ENCODE measurements at regions not wholly inside any gene's neighbourhood (a gene's known extent, or its start where the extent isn't known, plus 50 kb on each side); places are given as distances from the start of the nearest gene placed in this dataset.
"Not testable (repeated sequence)": the region's sequence is repeated elsewhere in the genome, so short reads cannot be mapped to it uniquely, and the experiment has no call there.

DNA sequence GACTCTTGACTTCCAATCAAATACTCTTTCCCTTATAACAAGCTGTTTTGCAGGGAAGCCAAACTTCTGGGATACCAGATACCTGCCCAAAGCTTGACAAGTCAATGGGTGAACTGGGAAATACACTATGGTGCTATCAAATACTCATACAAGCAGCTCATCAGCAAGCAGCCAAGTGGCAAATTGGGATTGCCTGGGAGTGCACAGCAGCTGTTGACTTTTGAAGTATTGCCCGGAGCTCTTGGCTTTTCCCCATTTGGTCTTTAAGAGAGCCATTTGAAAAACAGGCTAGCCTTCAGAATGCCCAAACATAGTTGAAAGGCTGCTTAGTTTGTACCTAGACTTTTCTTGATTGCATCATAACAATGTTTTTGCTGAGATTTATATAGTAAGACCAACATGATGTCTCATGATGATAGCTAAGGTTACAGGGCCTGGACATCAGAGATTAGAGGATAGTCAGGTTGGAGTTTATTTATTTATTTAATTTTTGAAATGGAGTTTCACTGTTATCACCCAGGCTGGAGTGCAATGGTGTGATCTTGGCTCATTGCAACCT is 210.1 kb upstream of the ZNF608 start:
- in situ Hi-C loops (cut with HindIII; ENCODE audit: low sequenced_read_pairs): no loop called here

DNA sequence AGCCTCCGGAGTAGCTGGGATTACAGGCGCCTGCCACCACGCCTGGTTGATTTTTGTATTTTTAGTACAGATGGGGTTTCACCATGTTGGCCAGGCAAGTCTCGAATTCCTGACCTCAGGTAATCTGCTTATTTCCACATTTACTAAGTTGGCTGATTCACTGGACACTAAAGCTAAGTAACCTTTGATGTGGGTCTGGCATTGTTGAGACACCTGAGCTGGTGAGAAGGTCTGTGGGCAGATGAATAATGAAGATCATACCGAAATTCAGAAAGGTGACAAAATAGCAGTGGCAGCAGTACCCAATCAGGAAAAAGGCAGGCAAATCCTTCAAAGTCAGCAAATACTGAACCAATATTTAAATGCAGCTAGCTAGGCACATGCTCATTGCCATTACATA is 210.6 kb upstream of the ZNF608 start:
- in situ Hi-C loops (cut with HindIII; ENCODE audit: low sequenced_read_pairs): no loop called here

DNA sequence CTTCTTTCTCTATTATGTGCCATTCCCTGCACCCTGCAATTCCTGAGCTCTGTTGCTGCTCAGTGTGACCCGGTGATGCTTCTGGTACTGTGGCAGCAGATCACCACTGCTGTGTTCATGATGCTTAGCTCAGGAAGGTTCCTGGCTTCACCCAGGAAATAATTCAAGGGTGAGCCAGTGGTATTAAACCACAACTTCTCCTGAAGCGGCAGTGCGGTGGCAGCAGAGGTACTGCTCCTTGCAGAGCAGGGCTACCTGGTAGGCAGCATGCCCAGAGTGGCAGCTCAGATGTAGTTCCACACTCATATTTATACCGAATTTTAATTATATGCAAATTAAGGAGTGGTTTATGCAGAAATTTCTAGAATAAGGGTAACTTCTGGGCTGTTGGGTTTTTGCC is 213.8 kb upstream of the ZNF608 start:
- in situ Hi-C loops (cut with HindIII; ENCODE audit: low sequenced_read_pairs): no loop called here

DNA sequence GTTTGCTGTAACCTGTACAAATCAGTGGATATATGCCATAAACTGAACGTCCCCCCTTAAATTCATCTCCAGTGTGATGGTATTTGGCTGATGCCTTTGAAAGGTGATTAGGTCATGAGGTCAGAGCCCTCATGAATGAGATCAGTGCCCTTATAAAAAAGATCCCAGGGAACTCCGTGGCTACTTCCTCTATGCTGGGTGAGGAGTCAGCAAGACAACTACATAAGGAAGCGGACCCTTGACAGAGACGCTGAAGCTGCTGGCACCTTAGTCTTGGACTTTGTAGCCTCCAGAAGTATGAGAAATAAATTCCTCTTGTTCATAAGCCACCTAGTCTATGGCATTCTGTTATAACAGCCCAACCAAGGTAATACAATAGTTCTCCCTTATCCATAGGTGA is 215.1 kb upstream of the ZNF608 start:
- in situ Hi-C loops (cut with HindIII; ENCODE audit: low sequenced_read_pairs): no loop called here

DNA sequence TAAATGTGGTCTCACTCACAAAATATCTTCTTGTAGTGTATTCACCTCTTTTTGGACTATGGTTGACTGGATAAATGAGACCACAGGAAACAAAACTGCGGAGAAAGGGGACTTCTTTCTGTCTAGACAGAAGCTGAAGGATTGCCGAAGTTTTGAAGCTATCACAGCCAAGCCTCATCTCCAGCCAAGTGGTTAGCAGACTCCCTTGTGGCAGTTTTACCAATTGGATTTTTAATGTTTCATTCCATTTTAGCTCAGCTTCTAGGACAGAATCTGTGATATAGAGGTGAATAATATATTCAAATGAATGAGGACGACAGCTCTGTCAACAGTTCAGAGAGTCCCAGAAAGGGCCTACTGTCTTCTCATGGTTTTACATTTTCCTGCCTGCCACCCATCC is 215.7 kb upstream of the ZNF608 start:
- in situ Hi-C loops (cut with HindIII; ENCODE audit: low sequenced_read_pairs): no loop called here

DNA sequence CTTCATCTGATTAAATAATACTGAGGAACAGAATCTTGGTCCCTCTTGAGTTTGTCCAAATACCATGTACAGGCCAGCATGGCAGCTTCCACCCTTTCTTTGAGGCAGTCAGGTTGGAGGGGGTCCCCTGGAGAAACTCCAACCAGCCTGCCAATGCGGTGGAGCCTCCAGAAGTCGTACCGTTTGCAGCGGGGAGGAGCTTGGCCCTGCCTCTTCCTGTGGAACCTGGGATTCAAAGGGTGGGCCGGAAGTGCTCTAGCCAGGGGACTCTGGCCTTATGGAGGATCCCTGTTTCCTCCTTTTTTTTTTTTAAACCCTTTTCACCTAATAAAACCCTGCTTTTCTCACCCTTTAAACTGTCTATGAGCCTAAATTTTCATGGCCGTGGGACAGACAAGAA is 216.3 kb upstream of the ZNF608 start:
- in situ Hi-C loops (cut with HindIII; ENCODE audit: low sequenced_read_pairs): no loop called here

DNA sequence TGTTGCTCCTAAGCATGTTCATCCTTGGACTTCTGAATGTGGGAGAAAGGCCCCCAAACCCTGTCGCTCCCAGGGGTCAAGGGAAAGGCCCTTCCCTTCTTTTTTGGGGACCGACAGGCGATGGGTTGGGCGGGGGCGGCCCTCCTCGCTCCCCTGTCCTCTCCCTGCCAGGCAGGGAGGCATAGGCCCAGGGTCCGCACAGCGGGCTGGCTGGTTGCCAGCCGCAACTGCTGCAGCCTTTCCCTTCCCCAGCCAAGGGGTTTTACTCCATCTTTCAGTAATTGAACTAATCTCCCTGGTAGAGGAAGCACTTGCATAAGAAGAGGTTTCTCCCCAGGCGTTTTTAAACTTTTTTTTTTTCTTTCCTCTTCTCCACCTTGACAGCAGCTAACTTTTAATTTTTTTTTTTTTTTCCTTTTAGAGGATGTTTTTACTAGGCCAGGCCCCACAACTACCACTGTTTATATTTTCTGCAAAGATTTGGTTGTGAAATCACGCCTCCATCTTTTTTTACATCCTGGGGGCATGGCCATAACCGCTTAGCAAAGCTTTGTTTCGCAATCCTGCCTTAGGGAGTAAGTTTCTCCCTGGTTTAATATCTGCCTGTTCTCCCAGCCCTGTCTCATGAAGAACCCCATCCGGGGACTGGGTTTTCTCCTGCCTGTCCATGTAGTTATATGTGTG is 216.9 kb upstream of the ZNF608 start:
- in situ Hi-C loops (cut with HindIII; ENCODE audit: low sequenced_read_pairs): no loop called here

DNA sequence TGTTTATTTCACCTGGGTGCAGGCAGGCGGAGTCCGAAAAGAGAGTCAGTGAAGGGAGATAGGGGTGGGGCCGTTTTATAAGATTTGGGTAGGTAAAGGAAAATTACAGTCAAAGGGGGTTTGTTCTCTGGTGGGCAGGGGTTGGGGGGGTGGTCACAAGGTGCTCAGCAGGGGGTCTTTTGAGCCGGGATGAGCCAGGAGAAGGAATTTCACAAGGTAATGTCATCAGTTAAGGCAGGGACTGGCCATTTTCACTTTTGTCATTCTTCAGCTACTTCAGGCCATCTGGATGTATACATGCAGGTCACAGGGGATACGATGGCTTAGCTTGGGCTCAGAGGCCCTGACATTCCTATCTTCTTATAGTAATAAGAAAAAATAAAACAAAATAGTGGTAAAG is 220.3 kb upstream of the ZNF608 start:
- in situ Hi-C loops (cut with HindIII; ENCODE audit: low sequenced_read_pairs): not testable (repeated sequence)

DNA sequence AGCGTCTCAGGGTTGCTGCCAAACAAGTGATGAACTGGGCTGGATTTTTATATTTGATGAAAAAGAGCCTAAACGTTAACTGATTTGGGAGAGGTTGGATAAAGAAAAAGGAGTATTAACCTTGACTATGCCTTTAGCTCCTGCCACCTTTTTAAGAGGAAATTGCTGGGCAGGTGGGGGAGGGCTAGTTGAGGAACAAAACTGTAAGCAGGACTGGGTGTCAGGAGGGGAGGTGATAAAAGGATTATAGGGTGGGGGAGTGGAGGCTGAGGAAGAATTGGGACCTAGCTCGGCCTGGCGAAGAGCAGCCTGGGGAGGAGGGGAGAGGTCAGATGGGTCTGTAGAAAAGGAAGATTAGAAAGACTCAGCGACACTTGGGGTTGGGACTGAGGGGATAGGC is 223.9 kb upstream of the ZNF608 start:
- in situ Hi-C loops (cut with HindIII; ENCODE audit: low sequenced_read_pairs): not testable (repeated sequence)

DNA sequence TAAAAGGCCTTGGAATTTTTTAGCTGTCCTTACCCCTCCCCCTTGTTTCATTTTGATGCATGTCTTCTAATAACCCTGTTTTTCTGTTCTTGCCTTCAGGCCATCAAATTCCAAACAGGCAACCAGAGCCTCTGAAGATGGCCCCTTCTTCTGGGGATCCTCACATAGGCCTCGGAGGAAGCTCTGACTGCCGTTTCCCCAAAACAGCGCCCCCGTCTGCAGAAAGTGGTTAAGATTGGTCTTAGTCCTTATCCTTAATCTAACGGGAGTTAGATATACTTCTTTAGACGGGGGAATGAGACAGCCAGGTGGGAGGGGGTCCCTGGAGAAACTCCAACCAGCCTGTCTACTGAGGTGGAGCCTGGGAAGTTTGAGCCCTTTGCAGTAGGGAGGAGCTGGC is 226.3 kb upstream of the ZNF608 start:
- in situ Hi-C loops (cut with HindIII; ENCODE audit: low sequenced_read_pairs): no loop called here

DNA sequence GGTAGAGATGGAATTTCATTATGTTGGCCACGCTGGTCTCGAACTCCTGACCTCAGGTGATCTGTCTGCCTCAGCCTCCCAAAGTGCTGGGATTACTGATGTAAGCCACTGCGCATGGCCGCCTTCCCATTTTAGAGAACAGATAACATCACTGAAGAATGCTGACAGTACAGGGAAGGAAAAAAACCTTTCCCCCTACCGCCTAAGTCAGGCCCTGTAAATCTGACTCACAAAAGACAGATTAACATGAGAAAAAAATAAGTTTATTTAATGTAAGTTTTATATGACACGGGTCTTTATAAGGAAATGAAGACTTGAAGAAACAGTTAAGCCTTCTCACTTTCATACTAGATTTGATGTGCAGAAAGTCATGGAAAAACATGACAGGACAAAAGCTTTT is 227.2 kb upstream of the ZNF608 start:
- in situ Hi-C loops (cut with HindIII; ENCODE audit: low sequenced_read_pairs): no loop called here

DNA sequence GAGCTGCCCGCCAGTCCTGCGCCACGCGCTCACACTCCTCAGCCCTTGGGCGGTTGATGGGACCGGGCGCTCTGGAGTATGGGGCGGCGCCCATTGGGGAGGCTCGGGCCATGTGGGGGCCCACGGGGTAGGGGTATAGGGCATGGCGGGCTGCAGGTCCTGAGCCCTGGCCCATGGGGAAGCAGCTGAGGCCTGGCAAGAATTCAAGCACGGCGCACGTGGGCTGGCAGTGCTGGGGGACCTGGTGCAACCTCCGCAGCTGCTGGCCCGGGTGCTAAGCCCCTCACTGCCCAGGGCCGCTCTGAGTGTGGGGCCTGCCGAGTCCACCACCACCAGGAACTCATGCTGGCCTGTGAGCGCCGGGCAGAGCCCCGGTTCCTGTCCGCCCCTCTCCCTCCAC is 229.6 kb upstream of the ZNF608 start:
- in situ Hi-C loops (cut with HindIII; ENCODE audit: low sequenced_read_pairs): no loop called here

DNA sequence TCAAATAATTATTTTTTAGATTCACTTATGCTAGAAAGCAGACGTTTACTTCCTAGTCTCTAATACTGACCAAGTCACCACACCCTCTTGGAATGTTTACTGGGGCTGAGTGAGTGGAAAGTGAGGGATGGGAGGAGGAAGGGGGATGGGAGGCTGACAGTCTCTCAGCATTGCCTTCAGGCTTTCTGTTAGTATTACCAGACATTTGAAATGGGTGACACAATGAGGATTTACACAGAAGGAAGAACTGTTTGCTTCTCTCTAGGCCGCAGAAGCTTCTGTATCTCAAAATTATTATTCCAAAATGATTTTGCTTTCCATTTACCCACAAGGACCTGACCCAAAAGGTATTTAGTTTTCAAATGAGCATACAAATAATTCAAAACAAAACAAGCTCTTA is 232.8 kb upstream of the ZNF608 start:
- in situ Hi-C loops (cut with HindIII; ENCODE audit: low sequenced_read_pairs): no loop called here

DNA sequence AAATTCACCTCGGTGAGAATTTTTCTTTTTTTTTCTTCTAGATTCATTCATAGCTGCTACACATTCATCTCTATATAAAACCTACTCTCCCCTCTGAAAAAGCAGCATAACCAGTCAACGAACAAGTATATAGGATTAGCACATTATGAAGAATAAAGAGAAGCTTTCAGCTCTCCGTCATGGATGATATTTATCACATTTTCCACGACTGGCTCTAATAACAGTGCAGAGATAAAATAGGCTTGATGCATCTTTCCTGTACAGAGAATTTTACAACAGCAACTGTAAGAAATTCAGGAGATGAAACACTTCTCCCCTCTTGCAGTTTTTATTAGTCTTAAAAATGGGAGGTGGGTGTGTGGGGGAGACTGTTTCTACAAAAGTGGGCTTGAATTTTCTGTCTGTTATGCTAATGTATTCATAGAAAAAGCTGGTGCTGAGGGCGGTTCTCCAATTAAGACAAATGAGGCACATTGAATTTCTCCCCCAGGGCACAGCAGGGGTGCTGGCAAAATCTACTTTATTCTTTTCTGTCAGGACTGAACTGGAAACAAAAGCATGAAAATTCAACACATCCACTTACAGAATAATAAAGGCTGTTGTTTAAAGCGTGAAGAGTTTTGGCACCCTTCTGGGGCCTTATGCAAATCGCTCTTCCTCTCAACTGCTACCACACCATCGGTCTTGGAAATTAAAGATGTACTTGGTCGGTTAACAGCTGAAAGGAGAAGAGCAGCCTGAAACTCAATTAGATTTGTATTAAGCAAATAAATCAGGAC is 233.9 kb upstream of the ZNF608 start:
- in situ Hi-C loops (cut with HindIII; ENCODE audit: low sequenced_read_pairs): no loop called here

DNA sequence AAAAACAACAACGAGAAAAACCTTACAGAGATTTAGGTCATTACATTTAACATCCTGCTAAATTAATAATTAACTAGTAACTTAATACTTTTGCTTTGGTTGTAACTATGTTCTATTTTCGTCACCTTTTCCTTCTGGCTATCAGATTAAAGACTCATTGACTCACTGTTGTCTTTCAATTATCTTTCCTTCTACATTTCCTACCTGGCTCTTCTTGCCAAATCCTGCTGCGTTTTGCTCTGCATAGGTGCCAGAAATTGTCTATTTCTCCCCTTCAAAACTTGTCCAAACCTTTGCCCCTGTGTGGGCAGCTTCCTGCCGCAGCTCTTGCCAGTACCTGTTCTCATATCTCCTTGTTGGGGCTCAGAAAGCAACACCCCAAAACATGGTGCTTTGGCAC is 235.5 kb upstream of the ZNF608 start:
- in situ Hi-C loops (cut with HindIII; ENCODE audit: low sequenced_read_pairs): no loop called here

DNA sequence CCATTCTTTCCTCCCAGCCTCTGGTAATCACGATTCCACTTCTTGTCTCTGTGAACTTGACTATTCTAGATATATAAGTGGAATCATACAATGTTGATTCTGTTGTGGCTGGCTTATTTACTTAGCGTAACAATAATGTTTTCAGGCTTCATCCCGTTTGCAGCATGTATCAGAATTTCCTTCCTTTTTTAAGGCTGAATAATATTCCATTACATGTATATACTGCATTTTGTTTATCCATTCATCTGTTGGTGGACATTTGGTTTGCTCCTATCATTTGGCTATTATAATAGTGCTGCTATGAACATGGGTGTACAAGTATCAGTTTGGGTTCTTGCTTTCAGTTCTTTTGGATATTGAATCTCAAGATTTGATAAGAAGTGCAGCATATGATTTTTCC is 239.7 kb upstream of the ZNF608 start:
- in situ Hi-C loops (cut with HindIII; ENCODE audit: low sequenced_read_pairs): no loop called here

DNA sequence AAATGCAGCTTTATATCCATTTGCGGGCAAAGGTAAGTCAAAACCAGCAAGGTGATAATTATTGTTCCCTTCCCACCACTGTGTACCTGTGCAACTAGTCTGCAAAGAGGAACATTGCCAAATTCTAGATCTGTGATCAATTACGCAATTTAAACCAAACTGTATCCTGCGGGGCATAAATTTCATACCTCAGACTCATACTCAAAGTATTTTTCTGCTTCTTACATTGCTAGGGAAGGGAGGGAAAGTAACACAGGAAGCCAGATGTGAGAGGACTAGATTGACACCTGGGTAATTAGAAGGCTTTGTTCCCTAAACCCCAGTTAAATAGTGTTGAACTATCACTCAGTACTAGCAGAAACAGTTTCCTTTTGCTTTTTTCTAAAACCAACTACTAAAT is 240.2 kb upstream of the ZNF608 start:
- in situ Hi-C loops (cut with HindIII; ENCODE audit: low sequenced_read_pairs): no loop called here

DNA sequence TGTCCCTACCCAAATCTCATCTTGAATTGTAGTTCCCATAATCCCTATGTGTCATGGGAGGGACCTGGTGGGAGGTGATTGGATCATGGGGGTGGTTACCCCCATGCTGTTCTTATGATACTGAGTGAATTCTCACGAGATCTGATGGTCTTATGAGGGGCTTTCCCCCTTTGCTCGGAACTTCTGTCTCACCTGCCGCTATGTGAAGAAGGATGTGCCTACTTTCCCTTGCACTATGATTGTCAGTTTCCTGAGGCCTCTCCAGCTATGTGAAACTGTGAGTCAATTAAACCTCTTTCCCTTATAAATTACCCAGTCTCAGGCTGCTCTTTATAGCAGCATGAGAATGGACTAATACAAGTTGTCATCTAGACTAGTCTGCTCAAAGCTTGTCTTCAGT is 241.3 kb upstream of the ZNF608 start:
- in situ Hi-C loops (cut with HindIII; ENCODE audit: low sequenced_read_pairs): not testable (repeated sequence)

DNA sequence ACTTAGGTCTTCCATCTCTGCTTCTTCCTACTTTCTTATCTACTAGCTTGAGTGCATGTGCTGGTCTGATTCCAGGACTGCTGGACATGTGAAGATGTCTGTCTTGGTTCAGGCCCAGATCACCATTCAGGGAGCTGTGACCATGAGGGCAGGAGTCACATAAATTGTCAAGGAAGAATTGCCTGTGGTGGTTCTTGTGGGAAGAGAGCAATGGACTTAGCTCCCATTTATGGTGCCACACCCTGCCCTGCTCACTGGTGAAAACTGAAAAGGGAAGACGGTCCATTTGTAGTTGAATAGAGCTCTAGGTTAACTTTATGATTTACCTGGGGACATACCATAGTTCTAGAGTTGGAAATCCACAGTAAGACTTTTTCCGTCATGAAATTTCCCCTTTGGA is 244.3 kb upstream of the ZNF608 start:
- in situ Hi-C loops (cut with HindIII; ENCODE audit: low sequenced_read_pairs): no loop called here

DNA sequence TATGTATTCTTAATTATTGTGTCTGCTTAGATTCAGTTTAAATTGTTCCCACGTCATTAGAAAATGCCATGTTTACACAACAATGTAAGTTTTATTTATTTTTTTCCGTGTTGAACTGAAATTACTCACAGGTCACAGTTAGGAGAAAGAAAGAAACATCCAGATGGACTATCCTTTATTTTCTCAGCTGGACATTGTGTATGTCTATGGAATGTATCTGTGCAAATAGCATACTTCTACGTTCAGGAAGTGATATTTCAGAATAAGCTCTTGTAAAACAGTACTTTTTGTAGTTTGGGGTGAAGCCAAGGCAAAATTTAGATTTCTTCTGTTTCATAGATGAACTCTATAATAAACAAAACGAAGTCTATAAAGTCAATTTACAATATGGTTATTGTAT is 249.0 kb upstream of the ZNF608 start:
- in situ Hi-C loops (cut with HindIII; ENCODE audit: low sequenced_read_pairs): no loop called here

DNA sequence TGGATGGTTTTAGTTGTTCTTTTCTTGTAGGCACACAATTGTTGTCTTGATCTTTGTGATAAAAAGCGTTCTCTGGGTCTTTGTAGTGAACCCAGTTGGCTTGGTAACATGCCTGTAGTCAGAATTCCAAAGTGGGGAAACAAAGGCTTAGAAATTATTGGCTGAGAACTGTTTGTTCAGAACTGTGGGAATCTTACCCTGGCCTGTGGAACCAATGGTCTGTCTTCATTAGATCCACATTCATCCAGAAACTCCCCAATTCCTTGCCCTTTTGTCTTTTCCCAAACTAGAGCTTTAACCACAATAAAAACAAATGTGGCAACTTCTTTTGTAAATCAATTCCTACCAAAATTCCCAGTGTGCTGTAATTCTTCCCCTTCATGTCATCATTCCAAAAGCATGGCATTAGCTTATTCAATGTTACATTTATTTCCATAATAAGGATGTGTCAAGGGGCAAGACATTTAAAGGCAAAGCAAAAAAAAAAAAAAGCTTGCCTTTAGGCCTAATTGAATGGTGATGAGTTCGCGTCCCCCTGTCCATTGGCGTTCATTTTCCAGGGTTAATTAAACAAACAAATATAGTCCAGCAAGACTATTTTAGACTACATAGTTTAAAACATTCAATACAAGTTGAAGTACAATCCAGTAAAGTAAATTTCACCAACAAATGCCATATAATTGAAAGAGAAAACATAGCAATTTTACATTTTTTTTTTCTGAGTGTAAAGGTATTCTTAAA is 249.8 kb upstream of the ZNF608 start:
- in situ Hi-C loops (cut with HindIII; ENCODE audit: low sequenced_read_pairs): no loop called here

DNA sequence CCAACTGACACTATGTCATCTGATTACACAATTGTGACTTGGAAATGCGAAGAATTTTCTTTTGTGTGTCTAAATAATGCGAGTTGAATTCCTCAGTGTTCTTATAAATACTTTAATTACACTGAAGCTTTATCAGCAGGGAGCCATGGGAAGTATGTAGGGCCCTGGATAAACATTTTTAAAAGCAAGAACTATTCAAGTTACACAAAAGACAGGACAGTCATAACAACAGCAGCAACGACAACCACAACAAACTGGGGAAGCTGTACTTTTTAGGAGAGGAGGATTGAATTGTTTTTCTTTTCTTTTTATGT is 250.3 kb upstream of the ZNF608 start:
- in situ Hi-C loops (cut with HindIII; ENCODE audit: low sequenced_read_pairs): no loop called here

All from DLD1 (cell line).